ENCODE measurements at regions not wholly inside any gene's neighbourhood (a gene's known extent, or its start where the extent isn't known, plus 50 kb on each side); places are given as distances from the start of the nearest gene placed in this dataset.

GRCh38 chr6:95243053-95243452, 334.3 kb upstream of the MANEA start:
- H3K27ac ChIP-seq (ENCODE audit: insufficient read depth, low read length): no peak overlapping the region
- no TSS peak for BruUV-seq (replicated peaks)
- no peak overlapping the region for H3K18ac ChIP-seq (ENCODE audit: low read depth, low read length)
- H2BK20ac ChIP-seq (ENCODE audit: low read depth, low read length): no peak overlapping the region
- no peak overlapping the region for H2AK9ac ChIP-seq (replicated peaks; ENCODE audit: low read depth, low read length, poor library complexity)
- dilution Hi-C loops (cut with HindIII; ENCODE audit: low sequenced_read_pairs, unreplicated experiment): no loop called here
- no peak overlapping the region for H4K8ac ChIP-seq (ENCODE audit: low read depth in 2 of 2, low read length in 2 of 2)
- H3K56ac ChIP-seq (ENCODE audit: extremely low read depth, insufficient read depth, low read length): no peak overlapping the region
- DNase-seq: peak; percentile 36
- CTCF ChIA-PET: no interaction called here
- no peaks in the 10 kb centered on the region for H3K9me3 ChIP-seq (ENCODE audit: control insufficient read depth, insufficient read depth, low read length)
- TF ChIP-seq MAFK (IDR thresholded peaks at IDR 0.05; ENCODE audit: low read depth, low read length): no peak
- TF ChIP-seq RFX5 (IDR thresholded peaks at IDR 0.05; ENCODE audit: low read depth, low read length): no peak
- TF ChIP-seq, protein P1, sequence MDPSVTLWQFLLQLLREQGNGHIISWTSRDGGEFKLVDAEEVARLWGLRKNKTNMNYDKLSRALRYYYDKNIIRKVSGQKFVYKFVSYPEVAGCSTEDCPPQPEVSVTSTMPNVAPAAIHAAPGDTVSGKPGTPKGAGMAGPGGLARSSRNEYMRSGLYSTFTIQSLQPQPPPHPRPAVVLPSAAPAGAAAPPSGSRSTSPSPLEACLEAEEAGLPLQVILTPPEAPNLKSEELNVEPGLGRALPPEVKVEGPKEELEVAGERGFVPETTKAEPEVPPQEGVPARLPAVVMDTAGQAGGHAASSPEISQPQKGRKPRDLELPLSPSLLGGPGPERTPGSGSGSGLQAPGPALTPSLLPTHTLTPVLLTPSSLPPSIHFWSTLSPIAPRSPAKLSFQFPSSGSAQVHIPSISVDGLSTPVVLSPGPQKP (IDR thresholded peaks at IDR 0.05; ENCODE audit: borderline replicate concordance, low read depth, low read length): no peak
- no peak for TF ChIP-seq SMC3 (IDR thresholded peaks at IDR 0.05; ENCODE audit: low read depth, low read length)
- TF ChIP-seq MAZ (IDR thresholded peaks at IDR 0.05; ENCODE audit: borderline replicate concordance, low read depth, low read length): no peak
- no peak for TF ChIP-seq RCOR1 (IDR thresholded peaks at IDR 0.05; ENCODE audit: insufficient replicate concordance, low read length)
- no peaks in the 10 kb centered on the region for H3K4me1 ChIP-seq (ENCODE audit: control insufficient read depth, insufficient read depth, low read length)
- no peaks in the 10 kb centered on the region for H3K36me3 ChIP-seq (ENCODE audit: control insufficient read depth, insufficient read depth, low read length)
- in situ Hi-C loops (cut with MboI; ENCODE audit: low sequenced_read_pairs): no loop called here
- H3K23ac ChIP-seq (ENCODE audit: low read depth, low read length): no peak overlapping the region
- H3K79me1 ChIP-seq (ENCODE audit: low read depth in 1 of 2, low read length in 2 of 2): no peaks in the 10 kb centered on the region
- no peak overlapping the region for H2AFZ ChIP-seq (replicated peaks; ENCODE audit: low read length, poor library complexity)
- H2BK15ac ChIP-seq (ENCODE audit: low read depth, low read length): no peak overlapping the region; the same call in 2 of the 3 replicates
- H2BK120ac ChIP-seq (ENCODE audit: low read depth, low read length): no peak overlapping the region
- no peak overlapping the region for H3K14ac ChIP-seq (replicated peaks; ENCODE audit: low read depth, low read length)
- H4K91ac ChIP-seq (ENCODE audit: insufficient read depth, low read depth, low read length): no peak overlapping the region
- no peaks in the 10 kb centered on the region for H3K9me1 ChIP-seq (ENCODE audit: insufficient read depth, low read length)
- no peak overlapping the region for H3K4ac ChIP-seq (ENCODE audit: low read depth, low read length)
- no peak overlapping the region for H2BK5ac ChIP-seq (ENCODE audit: low read depth, low read length, poor library complexity, severe bottlenecking)
- ATAC-seq (ENCODE audit: low read depth): peak; percentile 37; the same call in 1 of the 2 replicates
- no peak overlapping the region for H4K5ac ChIP-seq (ENCODE audit: low read depth, low read length)
- no peak overlapping the region for H3K4me2 ChIP-seq (ENCODE audit: low read depth, low read length)
- H3K9ac ChIP-seq (ENCODE audit: low read depth, low read length): no peak overlapping the region
- no peaks in the 10 kb centered on the region for H4K20me1 ChIP-seq (ENCODE audit: insufficient read depth, low read length)
- no peak overlapping the region for H2AK5ac ChIP-seq (ENCODE audit: low read depth, low read length)
- intact Hi-C loops (cut with micrococcal nuclease): no loop called here
- H3K4me3 ChIP-seq (ENCODE audit: insufficient read depth, low read depth, low read length): no peak overlapping the region
- POLR2A ChIA-PET (ENCODE audit: unreplicated experiment): no interaction called here
- no peaks in the 10 kb centered on the region for H3K27me3 ChIP-seq (ENCODE audit: control insufficient read depth, insufficient read depth, low read length)

All from IMR-90 (cell line).